Stimulated activated CD8-positive, alpha-beta memory T cell treated with anti-CD3 and anti-CD28 coated beads, Interleukin-2, amount 100 ng/mL, for 48 hours (primary cell): ENCODE measurements at regions not wholly inside any gene's neighbourhood (a gene's known extent, or its start where the extent isn't known, plus 50 kb on each side); places are given as distances from the start of the nearest gene placed in this dataset.
"Not testable (repeated sequence)": the region's sequence is repeated elsewhere in the genome, so short reads cannot be mapped to it uniquely, and the experiment has no call there.

Experiments
- DNase-seq, 2 donors: peaks; one replicate each; pipeline ENCODE4 v3.0.0-alpha.2; 2020; ENCODE audit warnings: low read depth in 2 of 2

DNA sequence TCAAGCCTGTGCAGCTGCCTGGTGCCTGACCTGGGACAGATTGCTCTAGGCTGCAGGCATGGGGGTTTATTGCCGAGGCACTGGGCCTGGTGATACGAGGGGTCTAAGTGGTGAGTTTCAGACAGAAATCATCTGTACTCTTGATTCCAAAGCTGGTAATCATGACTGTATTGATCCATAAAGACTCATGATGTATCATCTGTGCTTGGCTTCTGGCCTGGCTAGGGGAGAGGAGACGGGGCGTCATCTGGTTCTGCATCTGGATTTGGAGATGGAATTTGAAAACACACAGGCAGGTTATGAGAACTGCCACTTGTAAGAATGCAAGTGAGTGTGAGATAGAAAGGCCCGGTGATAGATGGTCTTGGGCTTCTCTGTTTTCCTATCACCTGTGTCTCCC is 337.4 kb upstream of the C2CD4B start:
- no peak for DNase-seq

DNA sequence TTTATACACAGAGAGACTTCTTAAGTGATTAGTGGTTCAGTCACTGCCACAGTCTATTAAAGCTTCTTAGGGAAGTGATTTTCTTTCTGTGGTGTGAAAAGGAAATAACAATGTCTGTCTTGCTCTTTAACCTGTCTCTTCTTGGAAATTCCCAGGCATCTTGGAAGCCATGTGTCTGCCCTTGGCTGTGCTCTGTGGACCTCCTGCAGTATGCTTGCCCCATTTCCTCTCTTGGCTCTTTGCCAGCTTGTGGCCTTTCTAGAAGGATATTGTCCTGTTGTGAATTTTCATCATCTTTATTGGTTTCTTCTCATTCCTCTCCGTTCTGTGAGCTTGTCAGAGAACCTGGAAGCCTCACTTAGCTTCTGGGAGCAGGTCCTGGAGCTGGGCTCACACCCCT is 338.4 kb upstream of the C2CD4B start:
- DNase-seq = no peak

DNA sequence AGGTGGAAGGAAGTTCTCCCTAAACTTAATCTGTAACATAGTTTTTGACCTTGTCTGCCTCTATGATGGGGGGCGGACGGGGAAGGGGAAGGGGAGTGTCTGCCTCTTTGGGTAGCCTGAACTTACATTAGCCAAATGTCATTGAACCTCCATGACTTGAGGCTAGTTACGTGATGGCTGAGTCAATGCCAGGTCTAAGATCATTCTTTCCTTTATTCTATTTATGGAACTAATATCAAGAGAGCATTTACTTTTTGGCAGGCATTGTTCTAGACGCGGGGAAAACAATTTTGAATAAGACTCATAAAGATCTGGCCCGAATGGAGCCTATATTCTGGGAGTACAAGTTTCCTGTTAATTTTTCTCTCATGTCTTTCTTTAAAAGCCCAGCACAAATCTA is 340.7 kb upstream of the C2CD4B start:
- DNase-seq = no peak

DNA sequence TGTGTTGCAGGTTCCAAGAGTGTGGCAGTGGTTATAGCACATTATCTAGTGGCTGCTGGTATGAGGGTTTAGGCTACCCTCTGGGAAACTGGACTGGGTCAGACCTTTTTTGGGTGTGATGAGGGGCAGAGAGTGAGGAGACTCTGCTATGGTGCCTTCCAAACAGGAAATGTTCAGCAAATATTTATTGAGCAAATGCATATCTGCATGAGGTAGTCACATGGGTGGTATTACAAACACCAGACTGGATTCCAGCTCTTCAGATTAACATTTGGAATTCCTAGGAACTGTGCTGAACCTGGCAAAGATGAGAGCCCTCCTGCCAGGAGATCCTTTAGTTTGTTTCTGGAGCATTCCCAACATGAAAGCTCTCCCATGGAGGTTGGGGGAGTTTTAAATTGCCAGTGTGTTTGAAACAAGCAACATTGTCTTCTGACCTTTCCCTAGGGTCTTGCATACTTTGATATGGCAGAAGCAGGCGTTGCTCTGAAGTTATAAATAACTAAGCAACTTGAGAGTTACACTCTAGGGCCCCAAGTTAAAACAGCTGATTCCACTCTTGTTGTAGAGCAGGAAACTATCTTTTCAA is 341.2 kb upstream of the C2CD4B start:
- no peak for DNase-seq

DNA sequence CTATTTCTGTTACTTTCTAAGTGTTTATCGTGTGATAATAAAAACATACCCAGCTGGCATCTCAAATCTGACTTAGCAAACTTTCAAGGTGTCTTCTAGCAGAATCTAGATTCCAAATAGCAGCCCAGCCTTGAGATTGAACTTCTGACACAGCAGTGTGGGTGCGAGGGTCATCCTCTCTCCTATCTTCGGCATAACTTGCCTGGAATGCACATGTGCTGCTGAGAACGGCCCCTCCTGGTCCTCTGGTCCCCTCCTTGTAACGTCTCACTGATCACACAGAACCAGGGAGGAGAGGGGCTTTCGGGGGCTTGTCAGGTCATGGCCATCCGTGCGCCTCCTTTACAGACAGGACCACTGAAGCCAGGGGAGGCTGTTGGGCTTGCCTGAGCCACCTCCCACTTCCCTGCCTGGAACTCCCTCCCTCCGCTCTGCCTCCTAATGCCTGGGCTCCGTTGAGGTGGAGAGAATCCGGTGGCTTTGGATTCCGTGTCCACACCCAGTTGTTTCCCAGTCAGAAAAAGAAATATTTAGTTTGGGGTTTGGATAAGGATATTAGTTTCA is 344.4 kb upstream of the C2CD4B start:
- no peak for DNase-seq

DNA sequence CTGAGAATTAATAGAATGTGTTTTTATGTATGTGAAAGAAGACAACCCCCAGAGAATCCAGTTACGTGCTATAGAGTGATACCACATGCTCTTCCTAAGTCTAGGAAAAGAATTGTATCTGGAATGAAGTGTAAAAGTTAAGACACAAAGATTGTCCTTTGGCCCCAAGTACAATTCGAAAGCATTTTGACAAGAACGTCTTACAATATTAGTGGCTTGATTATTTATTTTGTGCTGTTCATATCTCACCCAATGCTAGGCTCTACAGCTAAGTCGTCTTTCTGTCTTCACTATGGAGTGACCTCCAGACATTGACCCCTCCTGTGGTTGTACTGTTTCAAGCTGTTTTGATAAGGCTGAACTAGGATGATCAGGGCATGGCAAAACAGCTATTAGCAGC is 345.7 kb upstream of the C2CD4B start:
- no peak for DNase-seq

DNA sequence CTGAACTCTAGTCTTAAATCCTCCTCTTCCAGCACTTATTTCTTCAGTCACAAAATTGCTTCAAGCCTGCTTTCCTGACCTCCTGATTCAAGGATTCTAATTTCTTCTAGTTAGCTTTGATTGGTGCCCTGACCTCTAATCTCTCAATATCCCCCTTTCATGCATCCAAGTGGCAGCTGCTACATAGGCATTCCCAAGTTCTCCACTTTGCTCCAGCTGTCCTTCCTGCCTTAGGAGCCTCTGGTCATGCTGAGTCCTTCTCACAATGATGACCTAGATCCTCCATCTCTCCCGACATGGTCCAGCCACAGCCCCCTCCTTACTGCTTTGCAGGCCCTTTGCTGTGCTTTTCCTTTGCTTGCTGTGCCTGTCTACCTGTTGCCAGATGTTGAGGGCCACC is 347.8 kb upstream of the C2CD4B start:
- DNase-seq = no peak

DNA sequence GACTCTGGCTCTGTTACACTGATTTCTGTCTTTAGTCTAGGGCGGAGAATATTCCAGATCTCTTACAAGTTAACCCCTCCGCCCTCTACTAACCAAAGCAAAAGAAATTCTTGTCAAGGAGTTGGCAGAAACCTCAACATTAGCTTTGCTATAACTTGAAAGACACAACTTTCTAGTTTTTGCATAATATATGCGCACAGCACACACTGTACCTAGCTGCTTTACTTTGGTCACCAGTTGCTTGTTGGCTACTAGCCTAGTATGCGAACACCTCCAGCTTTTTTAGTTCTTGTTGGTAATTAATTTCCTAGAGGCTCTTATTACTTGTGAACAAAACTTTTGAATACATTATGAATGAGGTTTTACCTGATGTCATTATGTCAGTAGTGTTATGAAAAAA is 348.8 kb upstream of the C2CD4B start:
- no peak for DNase-seq

DNA sequence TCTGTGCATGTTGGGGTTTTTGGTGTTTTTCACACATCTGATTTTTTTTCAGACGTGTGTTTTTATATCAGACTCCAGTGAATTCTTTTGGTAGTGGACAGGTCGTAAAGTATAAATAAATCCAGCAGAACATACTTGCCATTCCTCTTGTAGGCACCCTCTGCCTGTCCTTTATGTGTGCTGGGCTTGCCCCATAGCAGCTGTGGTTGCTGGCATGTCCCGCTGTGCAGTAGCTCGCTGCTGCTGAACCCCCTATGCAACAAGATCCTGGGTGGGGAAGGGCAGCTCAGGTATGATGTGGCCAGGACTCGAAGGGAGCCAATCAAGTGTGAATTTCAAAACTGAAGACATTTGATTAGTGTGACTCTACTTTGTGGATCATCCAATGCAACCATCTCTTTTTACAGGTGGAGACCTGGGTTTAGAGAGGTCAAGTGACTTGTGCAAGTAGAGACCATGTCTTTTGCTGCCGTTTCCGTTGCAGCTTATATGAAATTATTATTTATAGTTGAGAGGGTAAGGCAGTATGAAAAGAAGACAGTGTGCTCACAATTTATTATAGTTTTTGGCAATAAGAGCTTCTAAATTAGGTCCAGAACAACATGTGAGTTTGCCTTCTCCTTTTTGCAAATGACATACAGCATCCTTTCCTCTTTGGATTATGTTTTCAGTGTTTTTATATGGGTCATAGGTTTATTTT is 350.8 kb upstream of the C2CD4B start:
- no peak for DNase-seq

DNA sequence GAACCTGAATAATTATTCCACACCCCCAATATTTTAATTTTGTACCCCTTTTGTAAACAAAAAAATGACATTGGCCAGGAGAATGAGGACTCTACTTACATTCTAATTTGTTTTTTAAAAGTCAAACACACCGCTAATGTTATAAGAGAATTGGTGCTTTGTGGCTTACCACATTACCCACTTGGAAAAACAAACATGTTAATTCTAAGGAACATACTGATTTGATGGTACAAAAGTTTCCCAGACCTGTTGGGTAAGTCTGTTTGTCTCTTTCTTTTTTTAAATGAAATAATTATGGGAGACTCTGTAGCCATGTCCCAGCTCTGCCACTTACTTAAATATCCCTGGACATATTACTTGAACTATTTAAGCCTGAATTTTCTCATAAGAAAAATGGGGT is 352.5 kb upstream of the C2CD4B start:
- no peak for DNase-seq

DNA sequence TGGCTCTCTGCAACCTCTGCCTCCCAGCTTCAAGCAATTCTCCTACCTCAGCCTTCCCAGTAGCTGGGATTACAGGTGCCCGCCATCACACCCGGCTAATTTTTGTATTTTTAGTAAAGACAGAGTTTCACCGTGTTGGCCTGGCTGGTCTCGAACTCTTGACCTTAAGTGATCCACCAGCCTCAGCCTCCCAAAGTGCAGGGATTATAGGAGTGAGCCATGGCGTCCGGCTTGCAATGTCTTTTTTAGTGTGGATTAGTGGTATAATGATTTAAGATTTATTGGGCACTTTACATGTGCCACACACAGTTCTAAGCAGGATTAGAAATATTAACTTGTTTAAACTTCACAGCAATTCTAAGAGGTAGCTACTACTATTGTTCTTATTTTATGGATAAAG is 353.6 kb upstream of the C2CD4B start:
- DNase-seq = not testable (repeated sequence)

DNA sequence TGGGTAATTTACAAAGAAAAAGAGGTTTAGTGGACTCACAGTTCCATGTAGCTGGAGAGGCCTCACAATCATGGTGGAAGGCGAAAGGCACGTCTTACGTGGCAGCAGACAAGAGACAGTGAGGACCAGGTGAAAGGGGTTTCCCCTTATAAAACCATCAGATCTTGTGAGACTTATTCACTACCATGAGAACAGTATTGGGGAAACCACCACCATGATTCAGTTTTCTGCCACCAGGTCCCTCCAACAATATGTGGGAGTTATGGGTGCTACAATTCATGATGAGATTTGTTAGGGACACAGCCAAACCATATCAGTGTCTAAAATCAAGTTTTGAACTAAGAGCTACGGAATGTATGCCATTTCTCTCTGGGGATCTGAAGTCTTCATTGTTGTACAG is 354.8 kb upstream of the C2CD4B start:
- DNase-seq = no peak

DNA sequence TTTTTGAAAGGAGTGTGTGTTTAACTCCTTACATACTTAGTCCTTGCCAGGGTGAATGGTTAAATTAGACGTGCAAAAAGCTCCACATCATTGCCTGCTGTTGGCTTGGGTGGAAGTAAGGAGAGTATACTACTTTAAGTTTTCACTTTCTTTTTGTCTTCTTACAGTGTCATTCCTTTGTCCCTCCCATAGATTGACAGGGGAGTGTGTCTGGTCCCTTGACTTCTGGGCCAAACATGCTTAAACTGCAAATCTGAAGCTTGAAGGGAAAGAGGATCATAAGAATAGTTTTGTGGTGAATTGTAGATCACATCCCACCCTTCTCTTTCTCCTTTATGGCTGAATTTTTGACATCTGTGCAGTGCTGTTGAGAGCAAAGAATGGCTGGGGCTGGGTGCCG is 355.8 kb upstream of the C2CD4B start:
- no peak for DNase-seq

DNA sequence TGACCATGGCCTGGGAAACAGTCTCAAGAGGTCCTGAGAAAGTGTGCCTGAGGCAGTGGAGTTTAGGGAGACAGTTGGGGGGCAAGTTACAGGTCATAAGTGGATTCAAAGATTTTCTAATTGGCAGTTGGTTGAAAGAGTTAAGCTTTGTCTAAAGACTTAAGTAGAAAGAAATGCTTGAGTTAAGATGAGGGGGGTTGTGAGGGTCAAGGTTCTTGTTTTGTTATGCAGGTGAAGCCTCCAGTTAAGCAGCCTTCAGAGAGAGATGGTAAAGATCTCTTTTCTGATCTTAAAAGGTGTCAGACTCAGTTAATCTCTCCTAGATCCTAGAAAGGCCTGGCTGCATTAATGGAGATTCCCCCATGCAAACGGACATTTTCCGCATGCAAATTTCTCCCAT is 356.3 kb upstream of the C2CD4B start:
- DNase-seq = no peak

DNA sequence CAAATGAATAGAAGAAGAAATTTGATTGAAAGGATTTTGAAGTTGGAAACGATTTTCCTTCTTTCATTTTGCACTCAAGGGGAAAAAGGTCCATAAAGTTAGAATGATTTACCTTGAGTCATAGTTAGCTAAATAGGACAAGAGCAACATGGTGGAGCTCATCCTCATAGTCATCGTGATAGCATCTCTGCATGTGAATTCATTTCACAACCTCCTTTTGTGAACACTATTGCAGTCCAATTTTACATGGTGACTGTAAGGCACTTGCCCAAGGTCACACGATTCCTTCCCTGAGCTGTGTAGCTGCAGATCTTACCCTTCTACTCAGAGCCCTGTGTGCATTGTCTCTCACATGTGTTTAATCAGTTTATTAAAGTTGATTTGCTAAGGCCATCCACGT is 359.8 kb upstream of the C2CD4B start:
- no peak for DNase-seq

DNA sequence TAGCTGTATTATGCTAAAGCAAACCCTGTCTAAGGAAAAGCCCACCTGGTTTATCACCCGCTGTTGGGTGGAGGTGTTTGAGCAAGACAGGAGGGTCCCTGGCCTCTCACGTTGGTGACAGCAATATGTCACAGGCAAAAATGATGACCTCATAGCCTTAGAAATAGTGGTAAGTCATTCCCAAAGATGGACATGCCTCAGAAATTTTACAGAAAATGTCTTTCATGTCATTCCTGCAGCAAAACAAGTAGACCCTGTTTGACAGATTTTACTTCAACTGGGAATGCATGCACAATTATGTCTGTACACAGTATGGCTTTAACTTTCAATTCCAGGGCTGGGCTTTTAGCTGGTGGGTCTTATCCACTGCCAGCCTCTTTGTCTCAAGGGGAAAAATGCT is 362.3 kb upstream of the C2CD4B start:
- no peak for DNase-seq

DNA sequence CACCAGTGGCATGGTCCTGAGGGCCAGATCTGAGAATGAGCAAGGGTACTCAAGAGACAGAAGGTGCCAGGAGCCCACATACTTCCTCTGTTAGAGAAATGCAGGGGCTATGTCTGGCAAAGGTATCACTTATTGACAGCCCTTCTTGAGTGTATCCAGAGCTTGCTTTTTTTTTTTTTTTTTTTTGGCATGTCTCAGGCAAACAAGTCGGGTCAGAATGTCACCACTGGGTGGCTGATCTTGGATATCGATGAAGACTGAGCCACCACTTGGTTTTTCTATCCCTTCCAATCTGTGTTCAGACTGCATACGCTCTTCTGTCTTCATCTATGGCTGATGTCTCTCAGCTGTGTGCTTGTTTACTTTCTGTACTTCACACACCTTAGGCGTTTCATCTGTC is 363.4 kb upstream of the C2CD4B start:
- no peak for DNase-seq

DNA sequence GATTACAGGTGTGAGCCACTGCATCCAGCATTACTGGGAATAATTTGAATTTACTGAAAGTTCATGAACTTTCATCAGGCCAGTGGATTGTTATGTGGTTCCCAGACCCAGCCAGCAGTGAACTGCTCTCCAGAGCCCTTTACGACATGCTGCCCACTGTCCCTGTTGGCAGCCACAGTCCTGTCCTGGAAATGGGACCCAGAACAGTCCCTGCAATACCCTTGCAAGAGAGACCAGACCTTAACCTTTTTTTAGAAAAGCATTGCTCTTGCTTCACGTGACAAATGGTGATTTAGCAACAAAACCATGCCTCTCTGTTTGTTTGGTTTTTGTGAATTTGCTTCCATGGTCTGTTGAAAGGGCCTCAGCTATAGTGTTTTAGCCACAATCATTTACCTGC is 367.3 kb upstream of the C2CD4B start:
- DNase-seq = no peak

DNA sequence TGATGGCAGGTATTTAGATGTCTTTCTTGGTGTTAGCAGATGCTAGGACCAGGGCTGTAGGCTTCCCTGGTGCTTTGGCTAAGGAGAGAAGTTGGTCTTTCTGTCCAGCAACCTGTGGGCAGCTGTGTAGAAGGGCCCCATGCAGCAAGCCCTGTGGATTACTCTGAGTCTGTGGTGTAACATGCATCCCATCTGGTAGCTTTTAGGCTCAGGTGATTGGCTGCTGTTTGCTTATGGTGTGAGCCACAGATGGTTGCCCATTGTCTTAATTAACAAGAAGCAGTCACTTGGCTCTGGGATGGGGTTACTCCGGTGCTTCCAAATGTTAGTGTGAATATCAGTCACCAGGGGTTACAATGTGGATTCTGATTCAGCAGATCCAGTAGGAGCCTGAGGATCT is 368.6 kb upstream of the C2CD4B start:
- DNase-seq = no peak

DNA sequence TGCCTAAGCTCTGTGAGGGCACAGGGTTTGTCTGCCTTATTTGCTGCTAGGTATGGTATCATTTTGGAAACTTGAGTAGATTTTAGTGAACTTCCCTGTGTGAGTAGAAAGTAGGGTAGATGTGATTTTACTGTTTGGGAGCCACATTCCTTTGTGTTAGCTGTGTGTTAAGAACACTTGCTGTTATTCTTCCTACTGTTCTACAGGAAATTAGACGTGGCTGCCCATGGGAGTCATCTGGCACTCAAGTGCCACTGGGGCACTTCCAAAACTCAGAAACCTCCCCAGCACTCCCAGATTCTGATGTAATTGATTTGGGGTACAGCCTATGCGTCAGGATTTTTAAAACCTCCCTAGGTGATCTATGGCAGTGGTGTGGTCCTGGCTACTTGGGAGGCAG is 369.9 kb upstream of the C2CD4B start:
- DNase-seq = no peak

DNA sequence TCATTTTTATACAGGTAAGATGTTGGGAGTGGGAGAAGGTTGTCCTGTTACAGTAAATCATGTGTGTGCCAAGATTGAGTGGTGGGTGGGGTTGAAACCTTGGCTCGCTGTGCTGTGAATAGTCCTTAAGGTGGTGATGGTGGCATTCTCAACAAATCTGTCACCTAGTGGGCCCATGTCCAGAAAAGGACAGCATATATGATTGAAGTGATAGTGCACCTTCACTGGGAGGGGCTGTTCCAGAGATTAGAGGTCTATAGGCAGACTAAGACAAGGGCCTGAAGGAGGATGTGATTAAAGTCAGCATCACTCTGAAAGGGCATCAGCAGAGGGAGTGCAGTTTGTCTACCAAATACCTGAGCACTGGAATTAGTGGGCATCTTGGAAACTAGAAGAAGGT is 374.2 kb upstream of the C2CD4B start:
- no peak for DNase-seq

DNA sequence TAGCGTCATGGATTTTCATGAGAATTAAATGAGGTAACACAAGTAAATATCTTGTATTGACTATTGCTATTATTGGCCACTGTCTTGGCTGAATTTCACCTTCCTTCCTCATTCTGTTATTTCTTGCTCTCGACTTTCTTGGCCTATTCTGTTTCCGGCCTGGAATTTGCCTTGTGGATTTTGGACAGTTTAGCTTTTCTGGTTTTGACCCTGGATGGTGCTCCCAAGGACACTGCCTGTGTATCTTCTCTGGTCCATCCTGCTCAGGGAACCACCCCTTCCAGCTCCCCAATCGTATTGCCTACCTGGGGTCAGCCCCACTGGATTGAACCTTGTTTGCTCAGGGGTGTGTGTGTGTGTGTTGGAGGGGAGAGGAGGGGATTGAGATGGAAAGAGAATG is 376.2 kb upstream of the C2CD4B start:
- DNase-seq = no peak

DNA sequence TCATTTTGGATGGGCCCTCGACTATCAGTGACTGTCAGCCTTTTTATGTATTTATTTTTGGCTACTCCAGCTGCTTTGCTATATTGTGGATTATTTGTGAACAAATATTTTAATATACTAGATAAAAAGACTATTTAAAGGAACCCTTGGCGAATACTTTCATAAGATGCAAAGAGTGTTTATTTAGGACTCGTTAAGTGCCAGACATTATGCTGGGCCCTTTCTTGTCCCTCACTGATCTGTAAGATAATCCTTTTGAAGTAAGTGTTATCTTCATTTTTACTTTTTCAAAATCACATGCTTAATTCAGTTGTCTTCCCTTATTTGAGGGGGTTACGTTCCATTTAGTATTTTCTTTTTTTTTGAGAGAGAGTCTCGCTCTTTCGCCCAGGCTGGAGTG is 376.8 kb upstream of the C2CD4B start:
- DNase-seq = no peak

DNA sequence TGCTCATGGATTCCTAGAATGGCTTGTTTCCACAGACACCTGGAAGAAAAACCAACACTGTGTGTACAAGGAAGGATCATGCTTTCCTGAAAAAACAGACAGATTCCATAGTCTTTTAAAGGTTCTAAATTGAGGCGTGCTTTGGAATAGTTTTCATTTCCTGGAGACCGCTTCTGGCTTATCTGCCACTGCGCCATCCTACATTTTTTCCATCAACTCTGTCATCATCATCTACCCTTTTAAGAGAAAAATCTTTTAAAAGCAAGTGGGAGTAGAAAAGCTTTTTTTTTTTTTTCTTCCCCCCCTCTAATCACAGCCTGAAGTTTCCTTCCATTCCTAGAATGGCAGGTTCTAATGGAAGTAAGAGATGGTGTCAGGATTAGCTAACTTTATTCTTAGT is 379.4 kb upstream of the C2CD4B start:
- DNase-seq = no peak
